Aorta (tissue), 5 donors: ENCODE measurements at regions not wholly inside any gene's neighbourhood (a gene's known extent, or its start where the extent isn't known, plus 50 kb on each side); places are given as distances from the start of the nearest gene placed in this dataset.

Experiments used
- ATAC-seq: fragments of 200-7000 bp; cut with Tn5 transposase; one replicate; pipeline ENCODE4 v1.9.1; 2022; ENCODE audit warnings: moderate library complexity; ENCODE audit not compliant: low FRiP score
- DNase-seq, 2 donors: peaks; one replicate each; pipeline ENCODE4 v3.0.0-alpha.2; 2020
- H3K27ac ChIP-seq, 2 donors: one replicate each; pipeline ENCODE4 v1.5.1; 2013; ENCODE audit warnings: low read length in 2 of 2, mild to moderate bottlenecking in 2 of 2, moderate library complexity in 2 of 2, control low read depth in 1 of 2, inconsistent platforms in 1 of 2, low read depth in 1 of 2
- H3K27me3 ChIP-seq, 2 donors: one replicate each; pipeline ENCODE4 v1.6.1; 2013; ENCODE audit warnings: control low read depth in 1 of 2, low read length in 1 of 2, mild to moderate bottlenecking in 1 of 2, moderate library complexity in 1 of 2; ENCODE audit not compliant: insufficient read depth in 2 of 2, control insufficient read depth in 1 of 2
- H3K36me3 ChIP-seq, 2 donors: one replicate each; pipeline ENCODE4 v1.6.1; 2013; ENCODE audit warnings: control low read depth in 1 of 2, low read length in 1 of 2, mild to moderate bottlenecking in 1 of 2; ENCODE audit not compliant: insufficient read depth in 2 of 2, control insufficient read depth in 1 of 2
- H3K4me1 ChIP-seq, 2 donors: one replicate each; pipeline ENCODE4 v1.6.1; 2013; ENCODE audit warnings: low read length in 2 of 2, control low read depth in 1 of 2, mild to moderate bottlenecking in 1 of 2, moderate library complexity in 1 of 2; ENCODE audit not compliant: insufficient read depth in 2 of 2, control insufficient read depth in 1 of 2
- H3K4me3 ChIP-seq, 2 donors: one replicate each; pipeline ENCODE4 v1.5.1; 2013; ENCODE audit warnings: low read length in 2 of 2, control low read depth in 1 of 2, mild to moderate bottlenecking in 1 of 2
- H3K9me3 ChIP-seq: one replicate; pipeline ENCODE4 v1.6.1; 2013; ENCODE audit warnings: mild to moderate bottlenecking, low read length; ENCODE audit not compliant: control insufficient read depth
- WGBS, 2 donors: extraction: QIAGEN DNeasy Blood & Tissue Kit; methylation state at CpG; one replicate each; pipeline ENCODE4 v1.1.7; 2013; 5-methylcytosine and 5-hydroxymethylcytosine counted together
- intact Hi-C, 2 donors: fragments of 100-400 bp; cut with DNase I; formaldehyde crosslinking; loops; one replicate each; pipeline versions ENCODE4 v1.14.2 to v1.15.0; 2022
- donor health status: healthy with polysubstance abuse.
- donor health status: Bipolar disorder and iron deficiency.
- donor health status: DM: no; HTN: no; CAD: no.
- donor health status: DM: no; HTN: no; CAD: no.
- donor health status: DM: yes; HTN: yes; CAD: no.

- no peak overlapping the region for H3K4me3 ChIP-seq
- no peak for ATAC-seq
- no peaks in the 10 kb centered on the region for H3K27me3 ChIP-seq
- no peaks in the 10 kb centered on the region for H3K9me3 ChIP-seq
- WGBS, 2 donors = 82 to 84% methylated on average over 1 of the region's 1 CpG
- H3K4me1 ChIP-seq = no peaks in the 10 kb centered on the region
- intact Hi-C loops = no loop called here
- H3K27ac ChIP-seq = no peak overlapping the region
- DNase-seq = no peak
- H3K36me3 ChIP-seq = no peaks in the 10 kb centered on the region
Observed at GRCh38 chr13:107305178-107305577, 737.2 kb upstream of the ARGLU1 start.

GRCh38 chr13:107301724-107302374 lies 733.9 kb upstream of the ARGLU1 start:
- Histone ChIP-seq H3K27ac (no peak overlapping the region), H3K4me3 (no peak overlapping the region), H3K9me3 (no peaks in the 10 kb centered on the region), H3K27me3 (no peaks in the 10 kb centered on the region), H3K36me3 (no peaks in the 10 kb centered on the region), H3K4me1 (no peaks in the 10 kb centered on the region)
- ATAC-seq (no peak), DNase-seq (no peak)
- intact Hi-C loops = no loop called here
- 72 to 74% methylated on average over 4 of the region's 4 CpGs for WGBS, 2 donors

GRCh38 chr13:107299717-107300116 lies 731.8 kb upstream of the ARGLU1 start:
- H3K4me1 ChIP-seq = no peaks in the 10 kb centered on the region
- H3K36me3 ChIP-seq = no peaks in the 10 kb centered on the region
- no peak for ATAC-seq
- DNase-seq = no peak
- 68% methylated on average over 5 of the region's 5 CpGs for WGBS, 2 donors
- intact Hi-C loops = no loop called here
- H3K9me3 ChIP-seq = peaks cover 2% of the 10 kb centered on the region
- no peak overlapping the region for H3K27ac ChIP-seq
- peaks cover 0 to 2% of the 10 kb centered on the region in 2 donors for H3K27me3 ChIP-seq
- no peak overlapping the region for H3K4me3 ChIP-seq

GRCh38 chr13:107296804-107297203 lies 728.9 kb upstream of the ARGLU1 start:
- intact Hi-C loops = no loop called here
- Histone ChIP-seq H3K27me3 (peaks cover 0 to 2% of the 10 kb centered on the region in 2 donors), H3K27ac (no peak overlapping the region), H3K36me3 (no peaks in the 10 kb centered on the region), H3K4me3 (no peak overlapping the region), H3K9me3 (peaks cover 2% of the 10 kb centered on the region), H3K4me1 (no peaks in the 10 kb centered on the region)
- WGBS, 2 donors = 57 to 63% methylated on average over 4 of the region's 4 CpGs
- ATAC-seq (no peak), DNase-seq (no peak)

GRCh38 chr13:107295416-107296140 lies 727.6 kb upstream of the ARGLU1 start:
- no peak overlapping the region for H3K27ac ChIP-seq
- ATAC-seq (no peak), DNase-seq (no peak)
- H3K4me3 ChIP-seq = no peak overlapping the region
- WGBS, 2 donors = 47 to 48% methylated on average over 2 of the region's 2 CpGs
- H3K9me3 ChIP-seq = peaks cover 2% of the 10 kb centered on the region
- no peaks in the 10 kb centered on the region for H3K36me3 ChIP-seq
- H3K27me3 ChIP-seq = peaks cover 0 to 2% of the 10 kb centered on the region in 2 donors
- no peaks in the 10 kb centered on the region for H3K4me1 ChIP-seq
- intact Hi-C loops = no loop called here

GRCh38 chr13:107293924-107294323 lies 726.0 kb upstream of the ARGLU1 start:
- DNase-seq (no peak), ATAC-seq (no peak)
- Histone ChIP-seq H3K4me3 (no peak overlapping the region), H3K36me3 (no peaks in the 10 kb centered on the region), H3K27ac (no peak overlapping the region), H3K4me1 (no peaks in the 10 kb centered on the region), H3K9me3 (peaks cover 2% of the 10 kb centered on the region), H3K27me3 (peaks cover 0 to 2% of the 10 kb centered on the region in 2 donors)
- 63 to 67% methylated on average over 3 of the region's 3 CpGs for WGBS, 2 donors
- intact Hi-C loops = no loop called here

- no peaks in the 10 kb centered on the region for H3K36me3 ChIP-seq
- peaks cover 0 to 2% of the 10 kb centered on the region in 2 donors for H3K27me3 ChIP-seq
- intact Hi-C loops = no loop called here
- ATAC-seq = no peak
- peaks cover 2% of the 10 kb centered on the region for H3K9me3 ChIP-seq
- no peaks in the 10 kb centered on the region for H3K4me1 ChIP-seq
- H3K4me3 ChIP-seq = no peak overlapping the region
- H3K27ac ChIP-seq = no peak overlapping the region
- no peak for DNase-seq
Observed at GRCh38 chr13:107291875-107292274, 723.9 kb upstream of the ARGLU1 start.

- H3K36me3 ChIP-seq = no peaks in the 10 kb centered on the region
- no peaks in the 10 kb centered on the region for H3K4me1 ChIP-seq
- no peaks in the 10 kb centered on the region for H3K27me3 ChIP-seq
- no peak for ATAC-seq
- intact Hi-C loops = no loop called here
- H3K4me3 ChIP-seq = no peak overlapping the region
- H3K9me3 ChIP-seq = no peaks in the 10 kb centered on the region
- DNase-seq = no peak
- H3K27ac ChIP-seq = no peak overlapping the region
- 68 to 72% methylated on average over 5 of the region's 5 CpGs for WGBS, 2 donors
Observed at GRCh38 chr13:107289540-107289939, 721.6 kb upstream of the ARGLU1 start.

- no peak for DNase-seq
- no peak overlapping the region for H3K27ac ChIP-seq
- ATAC-seq = no peak
- intact Hi-C loops = no loop called here
- H3K36me3 ChIP-seq = no peaks in the 10 kb centered on the region
- no peaks in the 10 kb centered on the region for H3K9me3 ChIP-seq
- no peak overlapping the region for H3K4me3 ChIP-seq
- H3K4me1 ChIP-seq = no peaks in the 10 kb centered on the region
- no peaks in the 10 kb centered on the region for H3K27me3 ChIP-seq
Observed at GRCh38 chr13:107284173-107284572, 716.2 kb upstream of the ARGLU1 start.
